DOHH2 (cell line): ENCODE measurements at regions not wholly inside any gene's neighbourhood (a gene's known extent, or its start where the extent isn't known, plus 50 kb on each side); places are given as distances from the start of the nearest gene placed in this dataset.

Source experiments
- H3F3A ChIP-seq: fragments of 200-600 bp; sonication (generic), shearing (Covaris generic); 2 replicates; pipeline ENCODE4 v1.6.0; 2016; ENCODE audit warnings: antibody characterized with exemption, mild to moderate bottlenecking; ENCODE audit not compliant: control insufficient read depth, insufficient read depth
- H3K27ac ChIP-seq: fragments of 200-600 bp; sonication (generic); 2 replicates; pipeline ENCODE4 v1.5.1; 2014; ENCODE audit warnings: low read depth, mild to moderate bottlenecking, low read length, moderate library complexity
- H3K27me3 ChIP-seq: fragments of 200-600 bp; sonication (generic); 2 replicates; pipeline ENCODE4 v1.6.1; 2014; ENCODE audit warnings: mild to moderate bottlenecking, low read length, mixed read lengths; ENCODE audit not compliant: control insufficient read depth
- H3K36me3 ChIP-seq: fragments of 200-600 bp; sonication (generic); 2 replicates; pipeline ENCODE4 v1.6.1; 2014; ENCODE audit warnings: mild to moderate bottlenecking, low read length, moderate library complexity, mixed read lengths; ENCODE audit not compliant: control insufficient read depth
- H3K4me1 ChIP-seq: fragments of 200-600 bp; sonication (generic); 2 replicates; pipeline ENCODE4 v1.6.1; 2014; ENCODE audit warnings: mild to moderate bottlenecking, low read length, mixed read lengths; ENCODE audit not compliant: control insufficient read depth
- H3K4me2 ChIP-seq: fragments of 200-600 bp; sonication (generic); 2 replicates; pipeline ENCODE4 v1.6.0; 2014; ENCODE audit warnings: mild to moderate bottlenecking, low read length, moderate library complexity
- H3K4me3 ChIP-seq: fragments of 200-600 bp; sonication (generic); 2 replicates; pipeline ENCODE4 v1.5.1; 2014; ENCODE audit warnings: mild to moderate bottlenecking, low read length, mixed read lengths
- H3K79me2 ChIP-seq: fragments of 200-600 bp; sonication (generic); 2 replicates; pipeline ENCODE4 v1.6.1; 2014; ENCODE audit warnings: mild to moderate bottlenecking, low read length, mixed read lengths; ENCODE audit not compliant: control insufficient read depth
- H3K9me2 ChIP-seq: fragments of 200-600 bp; sonication (generic); replicated peaks from 2 replicates; pipeline ENCODE4 v1.6.1; 2014; ENCODE audit warnings: mild to moderate bottlenecking, low read length, mixed read lengths; ENCODE audit not compliant: control insufficient read depth
- H3K9me3 ChIP-seq: fragments of 200-600 bp; sonication (generic); 2 replicates; pipeline ENCODE4 v1.6.1; 2014; ENCODE audit warnings: antibody characterized with exemption, low read length, mixed read lengths; ENCODE audit not compliant: control insufficient read depth, insufficient read depth
- H4K20me1 ChIP-seq: fragments of 200-600 bp; sonication (generic); 2 replicates; pipeline ENCODE4 v1.6.0; 2014; ENCODE audit warnings: low read depth, mild to moderate bottlenecking, antibody characterized with exemption, low read length, moderate library complexity; ENCODE audit not compliant: control insufficient read depth, insufficient read depth
- EZH2phosphoT487 ChIP-seq: fragments of 200-600 bp; sonication (generic); IDR thresholded peaks from 2 replicates; pipeline ENCODE4 v1.6.1; 2017; ENCODE audit warnings: borderline replicate concordance, mild to moderate bottlenecking, antibody characterized with exemption, low read length, moderate library complexity, mixed read lengths
- TF ChIP-seq, protein P1 (sequence below): fragments of 200-600 bp; sonication (generic); IDR thresholded peaks from one replicate; pipeline ENCODE4 v1.5.1; 2014; ENCODE audit warnings: antibody characterized with exemption, mild to moderate bottlenecking, low read depth, low read length; ENCODE audit not compliant: poor library complexity, severe bottlenecking

DNA sequence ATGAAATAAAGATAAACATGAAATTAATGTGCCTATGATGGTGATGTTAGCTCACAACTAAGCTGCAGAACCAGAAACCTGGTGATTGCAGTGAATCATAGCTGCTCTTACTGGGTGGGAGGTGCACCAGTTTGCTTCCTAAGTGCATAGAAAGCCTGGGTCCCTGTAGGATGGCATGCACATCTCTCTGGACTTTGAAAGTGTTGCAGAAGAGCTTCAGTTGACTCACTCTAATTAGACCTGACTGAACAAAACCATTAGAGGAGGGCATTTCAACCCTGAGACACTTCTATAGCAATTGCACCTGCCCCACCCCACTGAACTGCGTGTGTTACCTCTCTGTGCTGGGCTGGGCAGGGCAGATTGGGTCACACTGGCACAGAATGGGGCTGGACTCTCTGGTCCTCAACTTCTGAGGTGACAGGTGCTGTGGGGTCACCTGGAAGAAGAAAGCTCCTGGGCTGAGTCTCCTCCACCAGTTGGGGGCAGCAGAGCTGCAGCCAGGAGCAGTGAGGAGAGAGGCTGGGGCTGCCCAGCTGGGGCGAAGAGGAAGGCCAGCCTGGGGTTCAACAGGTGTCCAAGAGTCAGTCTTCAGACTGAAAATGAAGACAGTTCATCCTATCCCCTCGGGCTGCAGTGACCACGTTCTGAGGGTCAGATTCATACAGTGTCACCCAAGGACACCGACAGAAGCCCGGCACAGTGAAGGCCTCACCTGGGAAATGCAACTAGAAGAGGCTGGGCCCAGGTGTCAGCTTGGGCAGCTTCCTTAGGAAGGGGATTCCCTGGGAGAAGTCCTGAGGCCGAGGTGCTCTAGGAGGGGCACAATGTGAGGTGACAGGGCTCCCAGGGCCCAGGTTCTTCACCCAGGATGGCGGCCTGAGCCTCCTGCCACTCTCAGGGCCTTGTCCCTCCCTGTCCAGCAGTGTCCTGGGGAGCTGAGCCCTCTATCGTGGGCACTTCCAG lies 58.1 kb downstream of the GGTLC2 start:
- H4K20me1 ChIP-seq, result no peaks in the 10 kb centered on the region
- H3K27ac ChIP-seq, result peak overlapping the region; percentile 99
- peaks cover 100% of the 10 kb centered on the region for H3K4me1 ChIP-seq
- H3K27me3 ChIP-seq, result no peaks in the 10 kb centered on the region
- H3K9me2 ChIP-seq, result no peaks in the 10 kb centered on the region
- H3K36me3 ChIP-seq, result no peaks in the 10 kb centered on the region; the same call in 1 of the 2 replicates
- no peak for TF ChIP-seq EZH2phosphoT487
- TF ChIP-seq, protein P1, sequence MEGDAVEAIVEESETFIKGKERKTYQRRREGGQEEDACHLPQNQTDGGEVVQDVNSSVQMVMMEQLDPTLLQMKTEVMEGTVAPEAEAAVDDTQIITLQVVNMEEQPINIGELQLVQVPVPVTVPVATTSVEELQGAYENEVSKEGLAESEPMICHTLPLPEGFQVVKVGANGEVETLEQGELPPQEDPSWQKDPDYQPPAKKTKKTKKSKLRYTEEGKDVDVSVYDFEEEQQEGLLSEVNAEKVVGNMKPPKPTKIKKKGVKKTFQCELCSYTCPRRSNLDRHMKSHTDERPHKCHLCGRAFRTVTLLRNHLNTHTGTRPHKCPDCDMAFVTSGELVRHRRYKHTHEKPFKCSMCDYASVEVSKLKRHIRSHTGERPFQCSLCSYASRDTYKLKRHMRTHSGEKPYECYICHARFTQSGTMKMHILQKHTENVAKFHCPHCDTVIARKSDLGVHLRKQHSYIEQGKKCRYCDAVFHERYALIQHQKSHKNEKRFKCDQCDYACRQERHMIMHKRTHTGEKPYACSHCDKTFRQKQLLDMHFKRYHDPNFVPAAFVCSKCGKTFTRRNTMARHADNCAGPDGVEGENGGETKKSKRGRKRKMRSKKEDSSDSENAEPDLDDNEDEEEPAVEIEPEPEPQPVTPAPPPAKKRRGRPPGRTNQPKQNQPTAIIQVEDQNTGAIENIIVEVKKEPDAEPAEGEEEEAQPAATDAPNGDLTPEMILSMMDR, result peak; percentile 94
- H3F3A ChIP-seq, result peaks cover 34% of the 10 kb centered on the region
- peaks cover 3% of the 10 kb centered on the region; the same call in 1 of the 2 replicates for H3K79me2 ChIP-seq
- no peaks in the 10 kb centered on the region for H3K9me3 ChIP-seq
- no peak overlapping the region for H3K4me3 ChIP-seq
- H3K4me2 ChIP-seq, result 0 out of 2 replicates have a peak overlapping the region, but pooled peaks have one; percentile 3

- Histone ChIP-seq H3K27ac (peak overlapping the region; percentile 99), H3K4me1 (peaks cover 100% of the 10 kb centered on the region), H4K20me1 (no peaks in the 10 kb centered on the region), H3K79me2 (peaks cover 3% of the 10 kb centered on the region; the same call in 1 of the 2 replicates), H3K4me3 (no peak overlapping the region), H3K27me3 (no peaks in the 10 kb centered on the region), H3K36me3 (no peaks in the 10 kb centered on the region; the same call in 1 of the 2 replicates), H3K4me2 (0 out of 2 replicates have a peak overlapping the region, but pooled peaks have one; percentile 3), H3K9me2 (no peaks in the 10 kb centered on the region), H3K9me3 (no peaks in the 10 kb centered on the region), H3F3A (peaks cover 36% of the 10 kb centered on the region)
- TF ChIP-seq, protein P1, result no peak
- no peak for TF ChIP-seq EZH2phosphoT487
Measured at GRCh38 chr22:22703203-22703570, 58.8 kb downstream of the GGTLC2 start.

- H3F3A ChIP-seq, result peaks cover 32% of the 10 kb centered on the region
- TF ChIP-seq EZH2phosphoT487, result no peak
- TF ChIP-seq, protein P1, result no peak
- no peaks in the 10 kb centered on the region for H3K79me2 ChIP-seq
- peaks cover 100% of the 10 kb centered on the region for H3K4me1 ChIP-seq
- no peaks in the 10 kb centered on the region for H3K9me2 ChIP-seq
- peak overlapping the region; percentile 99 for H3K27ac ChIP-seq
- H3K36me3 ChIP-seq, result no peaks in the 10 kb centered on the region; the same call in 1 of the 2 replicates
- no peaks in the 10 kb centered on the region for H3K27me3 ChIP-seq
- H3K4me3 ChIP-seq, result no peak overlapping the region
- H3K9me3 ChIP-seq, result no peaks in the 10 kb centered on the region
- peak overlapping the region; percentile 29 for H3K4me2 ChIP-seq
- no peaks in the 10 kb centered on the region for H4K20me1 ChIP-seq
Measured at GRCh38 chr22:22703715-22704114, 59.3 kb downstream of the GGTLC2 start.
